Mesenchymal stem cell (in vitro differentiated cells and primary cell): ENCODE measurements at regions not wholly inside any gene's neighbourhood (a gene's known extent, or its start where the extent isn't known, plus 50 kb on each side); places are given as distances from the start of the nearest gene placed in this dataset.

ENCODE experiments used
- DNase-seq: peaks from one replicate; pipeline ENCODE4 v3.0.0-alpha.2; 2013
- H2AFZ ChIP-seq: one replicate; pipeline ENCODE4 v1.6.1; 2013; ENCODE audit warnings: low read depth, mild to moderate bottlenecking, control low read depth, inconsistent platforms, low read length, moderate library complexity
- H2AK5ac ChIP-seq: 2 replicates; pipeline ENCODE4 v1.6.1; 2013; ENCODE audit warnings: low read length, moderate library complexity, mild to moderate bottlenecking, inconsistent platforms; ENCODE audit not compliant: severe bottlenecking
- H2BK120ac ChIP-seq: one replicate; pipeline ENCODE4 v1.6.1; 2013; ENCODE audit warnings: low read depth, mild to moderate bottlenecking, inconsistent platforms, low read length, moderate library complexity
- H2BK12ac ChIP-seq, 2 experiments: one replicate each; pipeline ENCODE4 v1.6.1; 2013; ENCODE audit warnings: inconsistent platforms in 2 of 2, low read length in 2 of 2, mild to moderate bottlenecking in 2 of 2, moderate library complexity in 2 of 2, control low read depth in 1 of 2
- H2BK15ac ChIP-seq: one replicate; pipeline ENCODE4 v1.6.1; 2013; ENCODE audit warnings: mild to moderate bottlenecking, low read depth, inconsistent platforms; ENCODE audit not compliant: poor library complexity, severe bottlenecking
- H2BK5ac ChIP-seq: 2 replicates; pipeline ENCODE4 v1.6.1; 2013; ENCODE audit warnings: low read depth, mild to moderate bottlenecking, low read length, control low read depth, inconsistent platforms; ENCODE audit not compliant: poor library complexity, severe bottlenecking
- H3K14ac ChIP-seq, 2 experiments: one replicate each; pipeline ENCODE4 v1.6.1; 2013; ENCODE audit warnings: inconsistent platforms in 2 of 2, low read length in 2 of 2, control low read depth in 1 of 2, mild to moderate bottlenecking in 1 of 2, moderate library complexity in 1 of 2
- H3K18ac ChIP-seq, 2 experiments: one replicate each; pipeline ENCODE4 v1.6.1; 2013; ENCODE audit warnings: inconsistent platforms in 2 of 2, low read length in 2 of 2, control low read depth in 1 of 2, low read depth in 1 of 2, mild to moderate bottlenecking in 1 of 2
- H3K23ac ChIP-seq, 2 experiments: one replicate each; pipeline ENCODE4 v1.6.1; 2013; ENCODE audit warnings: inconsistent platforms in 2 of 2, low read length in 2 of 2, mild to moderate bottlenecking in 2 of 2, moderate library complexity in 2 of 2, control low read depth in 1 of 2
- H3K27ac ChIP-seq: 2 replicates; pipeline ENCODE4 v1.5.1; 2013; ENCODE audit warnings: mild to moderate bottlenecking, moderate library complexity, low read length, control low read depth, inconsistent platforms; ENCODE audit not compliant: poor library complexity, severe bottlenecking
- H3K27me3 ChIP-seq, 2 experiments: 2 replicates each; pipeline versions ENCODE4 v1.6.1 to v1.7.0; 2013; ENCODE audit warnings: low read length in 2 of 2, mild to moderate bottlenecking in 2 of 2, moderate library complexity in 2 of 2, control low read depth in 1 of 2, inconsistent platforms in 1 of 2; ENCODE audit not compliant: control insufficient read depth in 1 of 2, insufficient read depth in 1 of 2
- H3K36me3 ChIP-seq, 2 experiments: 2 replicates each; pipeline versions ENCODE4 v1.6.1 to v1.7.0; 2013; ENCODE audit warnings: low read length in 2 of 2, control low read depth in 1 of 2, inconsistent platforms in 1 of 2, low read depth in 1 of 2, mild to moderate bottlenecking in 1 of 2; ENCODE audit not compliant: insufficient read depth in 2 of 2, control insufficient read depth in 1 of 2
- H3K4ac ChIP-seq, 2 experiments: one replicate each; pipeline ENCODE4 v1.6.1; 2013; ENCODE audit warnings: inconsistent platforms in 2 of 2, low read length in 2 of 2, mild to moderate bottlenecking in 2 of 2, moderate library complexity in 2 of 2, control low read depth in 1 of 2, low read depth in 1 of 2
- H3K4me1 ChIP-seq: 2 replicates; pipeline ENCODE4 v1.6.1; 2013; ENCODE audit warnings: low read depth, low read length, control low read depth; ENCODE audit not compliant: control insufficient read depth, insufficient read depth
- H3K4me2 ChIP-seq: 2 replicates; pipeline ENCODE4 v1.6.1; 2013; ENCODE audit warnings: low read length, mild to moderate bottlenecking, inconsistent platforms; ENCODE audit not compliant: poor library complexity, severe bottlenecking
- H3K4me3 ChIP-seq, 2 experiments: 2 replicates each; pipeline versions ENCODE4 v1.5.1 to v1.7.0; 2013; ENCODE audit warnings: low read length in 2 of 2, mild to moderate bottlenecking in 2 of 2, control low read depth in 1 of 2, low read depth in 1 of 2; ENCODE audit not compliant: insufficient read depth in 1 of 2
- H3K79me1 ChIP-seq: replicated peaks from 2 replicates; pipeline ENCODE4 v1.6.1; 2013; ENCODE audit warnings: mild to moderate bottlenecking, control low read depth, low read length, inconsistent platforms; ENCODE audit not compliant: poor library complexity, severe bottlenecking
- H3K9ac ChIP-seq: 2 replicates; pipeline ENCODE4 v1.7.0; 2013; ENCODE audit warnings: mild to moderate bottlenecking, low read length, moderate library complexity
- H3K9me3 ChIP-seq: 2 replicates; pipeline ENCODE4 v1.7.0; 2013; ENCODE audit warnings: mild to moderate bottlenecking, low read length; ENCODE audit not compliant: control insufficient read depth
- H4K8ac ChIP-seq: one replicate; pipeline ENCODE4 v1.6.1; 2013; ENCODE audit warnings: inconsistent platforms, mild to moderate bottlenecking, low read length, moderate library complexity
- H4K91ac ChIP-seq: one replicate; pipeline ENCODE4 v1.6.1; 2013; ENCODE audit warnings: mild to moderate bottlenecking, low read length, inconsistent platforms
- WGBS: methylation state at CpG from one replicate; pipeline ENCODE4 v1.1.7; 2013; ENCODE audit warnings: mixed read lengths; 5-methylcytosine and 5-hydroxymethylcytosine counted together

DNA sequence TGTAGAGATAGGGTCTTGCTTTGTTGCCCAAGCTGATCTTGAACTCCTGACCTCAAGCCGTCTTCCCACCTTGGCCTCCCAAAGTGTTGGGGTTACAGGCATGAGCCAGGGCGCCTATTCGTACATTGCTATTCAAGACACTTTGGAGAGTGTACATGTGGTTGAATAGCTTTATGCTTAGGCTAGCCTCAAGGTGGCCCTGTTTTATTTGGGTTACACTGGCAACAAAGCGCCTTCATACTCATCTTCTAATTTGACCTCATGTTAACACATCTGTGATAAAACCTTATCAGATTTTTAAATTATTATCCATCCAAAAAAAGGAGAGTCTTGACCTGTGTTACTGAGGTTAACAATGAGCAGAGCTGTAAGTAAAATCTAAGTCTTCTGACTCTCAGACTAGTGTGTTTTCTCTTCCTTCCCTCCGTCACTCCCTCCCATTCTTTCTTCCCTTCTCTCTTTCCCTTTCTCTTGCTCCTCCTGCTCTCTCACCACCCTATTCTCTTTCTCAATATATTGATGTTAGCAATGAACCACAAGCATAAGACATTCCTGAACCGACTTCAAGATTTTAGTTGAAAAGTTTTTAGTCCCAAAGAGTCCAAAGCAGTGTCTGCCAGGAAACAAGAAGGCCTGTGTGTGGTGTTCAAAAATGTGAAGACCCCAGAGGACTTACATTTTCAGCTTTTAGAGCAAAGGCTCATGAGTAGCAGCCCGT is 603.7 kb upstream of the CFAP20DC start:
- no peak overlapping the region for H2AFZ ChIP-seq
- peaks cover 16% of the 10 kb centered on the region for H3K9me3 ChIP-seq
- H3K23ac ChIP-seq, result no peak overlapping the region
- no peak overlapping the region for H3K14ac ChIP-seq
- peak overlapping the region in 1 of 2 experiments; percentile 63 for H3K4me3 ChIP-seq
- no peaks in the 10 kb centered on the region for H3K79me1 ChIP-seq
- H2BK15ac ChIP-seq, result peak overlapping the region; percentile 18
- no peak overlapping the region for H3K4ac ChIP-seq
- H2BK12ac ChIP-seq, result no peak overlapping the region
- 97% methylated on average over 6 of the region's 7 CpGs for WGBS
- no peaks in the 10 kb centered on the region for H3K4me1 ChIP-seq
- H3K27ac ChIP-seq, result no peak overlapping the region
- H4K8ac ChIP-seq, result no peak overlapping the region
- no peak overlapping the region for H2BK5ac ChIP-seq
- no peak overlapping the region for H3K18ac ChIP-seq
- no peak for DNase-seq
- peak overlapping the region; percentile 79 for H3K9ac ChIP-seq
- no peaks in the 10 kb centered on the region for H3K36me3 ChIP-seq
- no peak overlapping the region for H3K4me2 ChIP-seq
- H2BK120ac ChIP-seq, result no peak overlapping the region
- H2AK5ac ChIP-seq, result no peak overlapping the region
- no peak overlapping the region for H4K91ac ChIP-seq
- H3K27me3 ChIP-seq, result no peaks in the 10 kb centered on the region

DNA sequence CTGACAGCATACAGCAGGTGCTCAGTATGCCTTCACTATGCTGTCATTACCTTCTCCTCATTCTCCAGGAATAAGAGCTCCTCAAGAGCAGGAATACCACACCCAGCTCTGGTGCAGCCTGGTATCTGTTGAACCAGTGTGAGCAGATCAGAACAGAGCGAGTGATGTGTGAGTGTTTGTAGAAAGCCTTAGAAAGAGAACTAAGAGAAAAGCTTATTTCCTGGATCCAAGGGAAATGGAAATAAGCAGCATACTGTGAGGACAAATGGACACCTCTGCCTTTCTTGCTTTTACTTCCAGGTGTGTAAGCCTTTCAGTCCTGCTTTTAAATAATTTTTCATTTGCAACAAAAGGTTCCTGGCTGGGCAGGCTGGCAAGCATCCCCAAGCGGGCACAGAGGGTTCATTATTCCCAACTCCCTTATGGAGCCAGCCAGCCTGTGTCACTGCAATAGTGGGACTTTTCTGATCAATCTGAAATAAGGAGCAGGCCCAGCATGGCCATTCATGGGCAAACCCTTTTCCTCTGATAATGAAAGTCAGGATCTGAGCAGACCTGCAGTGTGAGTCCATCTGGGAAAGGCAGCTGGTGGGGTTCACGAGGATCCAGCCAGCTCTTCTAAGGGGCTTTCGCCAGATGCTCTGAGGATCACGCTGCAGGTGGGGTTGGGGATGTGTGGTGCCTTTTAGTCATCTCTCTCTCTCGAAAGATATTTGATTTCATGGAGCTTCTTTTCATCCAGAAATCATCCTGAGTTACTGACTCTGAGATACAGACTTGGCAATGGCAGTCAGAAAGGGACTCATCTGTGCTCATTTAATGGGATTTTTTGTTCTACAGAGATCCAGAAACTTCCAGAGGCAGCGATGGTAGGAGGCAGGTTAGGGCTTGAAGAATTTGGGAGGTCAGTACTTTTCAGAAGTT is 594.9 kb upstream of the CFAP20DC start:
- Histone ChIP-seq H2AFZ (no peak overlapping the region), H3K14ac (no peak overlapping the region), H3K9me3 (peaks cover 10% of the 10 kb centered on the region), H3K36me3 (no peaks in the 10 kb centered on the region), H4K91ac (no peak overlapping the region), H3K4me2 (no peak overlapping the region), H2BK5ac (no peak overlapping the region), H3K4me1 (peaks cover 3% of the 10 kb centered on the region), H2BK120ac (no peak overlapping the region), H3K18ac (no peak overlapping the region), H4K8ac (no peak overlapping the region), H3K23ac (no peak overlapping the region), H2BK12ac (no peak overlapping the region), H2AK5ac (no peak overlapping the region), H3K4me3 (no peak overlapping the region), H2BK15ac (no peak overlapping the region), H3K27me3 (peaks cover 6 to 25% of the 10 kb centered on the region in 2 experiments), H3K79me1 (no peaks in the 10 kb centered on the region), H3K9ac (no peak overlapping the region), H3K27ac (no peak overlapping the region), H3K4ac (no peak overlapping the region)
- DNase-seq, result no peak
- 91% methylated on average over 7 of the region's 7 CpGs for WGBS

DNA sequence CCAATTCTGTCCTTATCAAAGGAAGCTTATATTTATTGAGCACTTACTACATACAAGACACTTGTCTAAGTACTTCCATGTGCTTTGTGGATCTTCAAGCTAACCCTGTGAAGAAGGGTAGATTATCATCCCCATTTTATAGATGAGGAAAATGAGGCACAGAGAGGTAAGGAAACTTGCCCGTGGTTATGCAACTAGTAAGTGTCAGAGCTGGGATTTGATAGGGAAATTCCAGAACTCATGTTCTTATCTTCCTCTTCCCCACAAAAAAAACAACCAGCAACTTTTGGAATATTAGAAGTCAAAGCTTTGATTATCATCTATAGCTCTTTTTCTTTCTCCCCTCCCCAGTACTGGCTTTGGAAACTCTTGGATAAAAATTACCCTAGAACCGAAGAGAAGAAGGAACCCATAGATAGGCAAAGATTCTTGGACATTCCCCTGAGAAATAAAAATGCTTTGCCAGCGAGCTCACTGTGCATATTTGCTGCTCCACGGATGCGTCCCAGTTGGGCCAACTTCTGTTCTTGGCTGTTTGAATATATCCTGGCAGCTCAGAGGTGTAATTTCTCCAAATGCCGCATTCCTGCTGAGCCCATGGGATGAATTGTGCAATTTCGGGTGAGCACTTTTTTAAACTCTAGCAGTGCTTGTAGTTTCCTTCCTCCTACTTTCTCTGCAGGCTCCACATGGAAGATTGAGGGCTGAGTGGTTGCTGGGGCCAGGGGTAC is 591.5 kb upstream of the CFAP20DC start:
- Histone ChIP-seq H2BK12ac (no peak overlapping the region), H3K23ac (no peak overlapping the region), H3K4me1 (peaks cover 3% of the 10 kb centered on the region), H4K91ac (no peak overlapping the region), H3K27me3 (peaks cover 11 to 28% of the 10 kb centered on the region in 2 experiments), H4K8ac (no peak overlapping the region), H3K79me1 (no peaks in the 10 kb centered on the region), H2BK15ac (no peak overlapping the region), H2BK120ac (no peak overlapping the region), H3K14ac (no peak overlapping the region), H2BK5ac (no peak overlapping the region), H3K4me2 (no peak overlapping the region), H3K4ac (no peak overlapping the region), H3K27ac (no peak overlapping the region), H3K36me3 (no peaks in the 10 kb centered on the region), H3K4me3 (no peak overlapping the region), H2AFZ (no peak overlapping the region), H3K18ac (no peak overlapping the region), H3K9ac (peak overlapping the region; percentile 17), H2AK5ac (no peak overlapping the region), H3K9me3 (peaks cover 7% of the 10 kb centered on the region)
- WGBS, result 67% methylated on average over 7 of the region's 7 CpGs
- no peak for DNase-seq
